ENCODE measurements at regions not wholly inside any gene's neighbourhood (a gene's known extent, or its start where the extent isn't known, plus 50 kb on each side); places are given as distances from the start of the nearest gene placed in this dataset.
"Not testable (repeated sequence)": the region's sequence is repeated elsewhere in the genome, so short reads cannot be mapped to it uniquely, and the experiment has no call there.

DNA sequence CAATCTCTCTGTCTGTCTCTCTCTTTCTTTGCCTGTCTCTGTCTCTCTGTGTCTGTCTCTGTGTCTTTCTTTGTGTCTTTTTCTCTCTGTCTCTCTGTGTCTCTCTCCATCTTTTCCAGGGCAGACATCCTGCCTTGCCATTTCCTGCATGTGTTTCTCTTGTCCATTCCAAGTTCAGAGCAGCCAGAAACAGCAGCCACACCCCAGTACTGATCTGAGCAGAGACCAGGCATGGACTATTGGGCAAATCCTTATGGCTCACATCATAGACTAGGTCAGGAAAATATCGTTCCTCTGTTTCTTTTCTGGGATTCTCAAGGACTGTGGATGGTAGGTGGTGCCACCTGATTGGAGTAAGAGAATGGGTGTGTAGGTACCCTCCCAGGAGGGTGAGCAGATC lies 95.8 kb downstream of the RAMP3 start:
- no peak overlapping the region for H3K4me3 Mint-ChIP-seq
- H3K4me1 Mint-ChIP-seq (ENCODE audit: low read depth): no peaks in the 10 kb centered on the region
- no peak overlapping the region for H3K27ac Mint-ChIP-seq
- no peak for DNase-seq (ENCODE audit: low spot score)
- H3K9me3 Mint-ChIP-seq: no peaks in the 10 kb centered on the region
- no peaks in the 10 kb centered on the region for H3K36me3 Mint-ChIP-seq (ENCODE audit: low read depth)
- H3K27me3 Mint-ChIP-seq (ENCODE audit: low read depth): peaks cover 10% of the 10 kb centered on the region

DNA sequence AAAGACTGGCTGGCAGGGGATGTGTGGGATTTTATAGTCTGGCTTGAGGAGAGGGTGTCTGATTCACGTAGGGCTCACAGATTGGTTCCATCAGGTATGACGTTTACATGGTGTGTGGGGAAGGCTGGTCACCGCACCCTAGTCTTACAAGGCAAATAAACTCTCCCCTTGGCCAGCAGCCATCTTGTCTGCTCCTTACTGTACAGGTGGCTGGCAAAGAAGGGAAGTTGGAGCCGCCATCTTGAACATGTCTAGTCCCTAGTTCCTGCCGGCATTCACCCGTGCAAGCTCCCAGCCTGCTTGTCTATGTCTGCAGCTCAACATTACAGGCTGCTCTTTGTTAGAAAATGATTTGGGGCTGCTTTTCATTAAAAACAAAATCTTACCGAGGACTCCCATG lies 97.6 kb downstream of the RAMP3 start:
- Mint-ChIP-seq H3K27ac (no peak overlapping the region), H3K4me3 (no peak overlapping the region), H3K27me3 (ENCODE audit: low read depth) (peaks cover 7% of the 10 kb centered on the region), H3K4me1 (ENCODE audit: low read depth) (no peaks in the 10 kb centered on the region), H3K36me3 (ENCODE audit: low read depth) (no peaks in the 10 kb centered on the region), H3K9me3 (no peaks in the 10 kb centered on the region)
- no peak for DNase-seq (ENCODE audit: low spot score)

DNA sequence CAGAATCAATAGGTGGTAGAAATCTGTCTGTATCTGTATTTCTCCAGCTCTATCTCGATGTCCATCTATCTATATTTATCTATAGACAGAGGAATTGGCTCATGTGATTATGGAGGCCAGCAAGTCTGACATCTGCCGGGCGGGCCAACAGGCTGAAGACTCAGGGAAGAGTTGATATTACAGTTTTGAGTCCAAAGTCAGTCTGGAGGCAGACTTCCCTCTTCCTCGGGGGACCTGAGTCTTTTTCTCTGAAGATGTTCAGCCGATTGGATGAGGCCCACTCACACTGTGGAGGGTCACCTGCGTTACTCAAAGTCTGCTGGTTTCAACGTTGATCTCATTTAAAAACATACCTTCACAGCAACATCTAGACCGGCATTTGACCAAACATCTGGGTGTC lies 98.7 kb downstream of the RAMP3 start:
- Mint-ChIP-seq H3K27ac (no peak overlapping the region), H3K4me1 (ENCODE audit: low read depth) (no peaks in the 10 kb centered on the region), H3K36me3 (ENCODE audit: low read depth) (no peaks in the 10 kb centered on the region), H3K27me3 (ENCODE audit: low read depth) (peaks cover 7% of the 10 kb centered on the region), H3K9me3 (no peaks in the 10 kb centered on the region), H3K4me3 (no peak overlapping the region)
- no peak for DNase-seq (ENCODE audit: low spot score)

DNA sequence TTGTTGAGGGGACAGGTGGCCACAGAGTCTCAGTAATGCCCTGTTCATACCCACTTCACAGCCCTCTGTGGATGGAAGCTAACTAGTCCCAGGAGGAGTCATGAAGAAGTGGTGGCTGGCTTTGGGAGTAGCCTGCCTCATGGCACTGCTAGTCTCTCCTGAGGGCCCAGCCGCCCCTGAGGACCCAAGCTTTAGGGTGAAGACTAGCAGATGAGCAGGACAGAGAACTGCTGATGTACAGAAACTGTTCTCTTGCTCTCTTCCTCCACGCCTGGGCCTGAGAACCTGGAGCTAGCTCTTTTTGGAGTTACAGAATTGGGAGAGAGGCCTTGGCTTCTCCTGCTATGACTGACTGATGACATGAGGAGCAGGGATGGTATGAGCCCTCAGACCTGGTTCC lies 99.2 kb downstream of the RAMP3 start:
- H3K4me1 Mint-ChIP-seq (ENCODE audit: low read depth): no peaks in the 10 kb centered on the region
- no peak for DNase-seq (ENCODE audit: low spot score)
- no peak overlapping the region for H3K4me3 Mint-ChIP-seq
- no peak overlapping the region for H3K27ac Mint-ChIP-seq
- no peaks in the 10 kb centered on the region for H3K36me3 Mint-ChIP-seq (ENCODE audit: low read depth)
- peaks cover 7% of the 10 kb centered on the region for H3K27me3 Mint-ChIP-seq (ENCODE audit: low read depth)
- H3K9me3 Mint-ChIP-seq: no peaks in the 10 kb centered on the region

DNA sequence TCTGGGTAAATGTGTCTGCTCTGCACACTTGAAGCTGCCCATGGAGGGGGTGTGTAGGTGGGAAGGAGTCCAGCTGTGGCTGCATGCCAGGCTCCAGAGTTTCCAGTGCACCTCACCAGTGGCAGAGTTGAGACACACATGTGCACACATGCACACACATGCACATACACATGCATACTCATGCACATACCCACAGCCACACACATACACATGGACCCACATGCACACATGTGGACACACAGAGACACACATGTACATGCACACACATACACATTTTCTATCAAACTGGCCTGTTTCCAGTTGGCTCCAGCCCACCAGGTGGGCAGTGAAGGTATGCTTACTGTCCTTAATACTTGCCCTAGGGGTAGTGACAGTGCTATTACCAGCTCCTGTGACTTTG lies 99.7 kb downstream of the RAMP3 start:
- no peak overlapping the region for H3K4me3 Mint-ChIP-seq
- no peaks in the 10 kb centered on the region for H3K36me3 Mint-ChIP-seq (ENCODE audit: low read depth)
- no peaks in the 10 kb centered on the region for H3K4me1 Mint-ChIP-seq (ENCODE audit: low read depth)
- DNase-seq (ENCODE audit: low spot score): no peak
- H3K27me3 Mint-ChIP-seq (ENCODE audit: low read depth): peaks cover 7% of the 10 kb centered on the region
- H3K27ac Mint-ChIP-seq: no peak overlapping the region
- no peaks in the 10 kb centered on the region for H3K9me3 Mint-ChIP-seq

DNA sequence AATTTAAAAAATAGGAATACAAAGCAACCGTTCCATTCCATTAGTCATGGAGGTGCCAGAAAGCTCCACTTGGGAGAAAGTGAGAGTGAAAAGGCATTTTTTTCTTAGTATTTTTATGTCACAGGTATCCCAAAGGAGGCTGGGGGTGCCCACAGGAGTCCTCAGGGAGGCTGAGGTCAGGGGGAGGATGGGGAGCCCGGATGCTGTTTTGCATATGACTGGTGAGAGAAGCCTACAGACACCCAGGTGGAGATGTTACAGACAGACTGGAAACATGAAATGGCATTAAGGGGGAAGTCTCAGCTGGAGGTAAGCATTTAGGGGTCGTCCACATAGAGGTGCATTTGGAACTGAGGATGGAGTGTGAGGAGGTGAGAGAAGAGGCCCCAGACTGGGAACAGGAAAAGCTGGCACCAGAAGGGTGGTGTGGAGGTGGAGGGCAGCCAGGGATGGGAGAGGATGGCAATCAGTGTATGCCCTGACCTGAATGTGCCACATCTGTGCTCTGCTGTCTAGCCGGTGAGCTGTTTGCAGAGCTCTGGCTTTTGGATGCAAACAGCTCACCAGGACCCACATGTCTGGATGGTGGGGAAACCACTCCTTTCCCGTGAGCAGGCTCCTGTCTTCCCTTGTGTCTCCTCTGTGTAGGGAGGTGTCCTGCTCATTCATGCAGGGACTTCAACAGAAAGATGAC lies 101.1 kb downstream of the RAMP3 start:
- H3K9me3 Mint-ChIP-seq: no peaks in the 10 kb centered on the region
- DNase-seq (ENCODE audit: low spot score): no peak
- no peaks in the 10 kb centered on the region for H3K36me3 Mint-ChIP-seq (ENCODE audit: low read depth)
- no peak overlapping the region for H3K27ac Mint-ChIP-seq
- H3K4me3 Mint-ChIP-seq: no peak overlapping the region
- peaks cover 3% of the 10 kb centered on the region for H3K27me3 Mint-ChIP-seq (ENCODE audit: low read depth)
- H3K4me1 Mint-ChIP-seq (ENCODE audit: low read depth): no peaks in the 10 kb centered on the region

DNA sequence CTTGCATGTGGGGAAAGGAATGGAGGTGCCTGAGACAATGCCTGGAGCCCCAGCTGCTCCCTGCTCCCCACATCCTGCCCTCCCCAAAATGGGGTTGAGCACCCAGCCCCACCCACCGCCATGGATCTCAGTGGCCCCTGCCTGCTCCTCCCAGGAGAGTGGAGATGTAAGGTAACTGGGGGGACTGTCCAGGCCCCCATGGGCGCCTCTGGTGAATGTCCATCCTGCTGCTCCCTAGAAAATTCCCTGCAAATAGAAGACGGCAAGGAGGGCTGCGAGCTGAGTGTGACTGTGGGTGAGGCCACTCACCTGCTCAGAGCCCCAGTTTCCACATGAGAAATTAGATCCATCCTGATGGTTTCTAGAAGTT lies 101.6 kb downstream of the RAMP3 start:
- Mint-ChIP-seq H3K27me3 (ENCODE audit: low read depth) (peaks cover 3% of the 10 kb centered on the region), H3K27ac (no peak overlapping the region), H3K4me3 (no peak overlapping the region), H3K9me3 (no peaks in the 10 kb centered on the region), H3K4me1 (ENCODE audit: low read depth) (no peaks in the 10 kb centered on the region), H3K36me3 (ENCODE audit: low read depth) (no peaks in the 10 kb centered on the region)
- no peak for DNase-seq (ENCODE audit: low spot score)

DNA sequence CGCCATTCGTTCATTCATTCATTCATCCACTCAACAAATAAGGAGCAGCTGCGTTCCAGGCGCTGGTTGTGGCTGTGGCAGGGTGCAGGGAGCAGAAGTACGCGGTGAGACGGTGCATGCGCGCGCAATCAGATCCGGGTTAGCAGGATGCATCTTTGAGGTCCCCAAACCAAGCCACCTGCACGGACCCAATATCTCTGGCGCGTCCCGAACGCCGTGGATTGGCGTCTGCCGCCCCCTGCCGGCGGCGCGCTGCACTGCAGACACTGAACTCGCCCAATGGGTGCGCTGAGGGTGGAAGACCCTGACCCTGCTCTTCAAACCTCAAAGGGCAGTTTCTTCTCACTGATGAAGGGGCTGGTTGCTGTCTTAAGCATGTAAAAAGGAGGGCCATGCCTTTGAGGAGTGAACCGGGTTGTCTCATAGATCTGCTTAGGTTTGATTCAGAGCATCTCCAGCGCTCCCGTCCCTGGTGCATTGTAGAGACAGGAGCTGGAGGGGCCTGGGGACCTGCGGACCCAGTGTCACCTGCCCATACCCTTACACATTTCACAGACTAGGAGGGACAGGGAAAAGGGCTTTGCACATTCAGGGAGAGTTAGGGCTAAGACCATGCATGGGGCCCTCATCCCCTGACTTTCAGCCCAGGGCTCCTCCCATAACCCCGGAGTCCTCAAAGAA lies 102.5 kb downstream of the RAMP3 start:
- DNase-seq (ENCODE audit: low spot score): peak; percentile 64
- Mint-ChIP-seq H3K27me3 (ENCODE audit: low read depth) (no peaks in the 10 kb centered on the region), H3K4me1 (ENCODE audit: low read depth) (no peaks in the 10 kb centered on the region), H3K9me3 (no peaks in the 10 kb centered on the region), H3K36me3 (ENCODE audit: low read depth) (no peaks in the 10 kb centered on the region), H3K4me3 (no peak overlapping the region), H3K27ac (no peak overlapping the region)

DNA sequence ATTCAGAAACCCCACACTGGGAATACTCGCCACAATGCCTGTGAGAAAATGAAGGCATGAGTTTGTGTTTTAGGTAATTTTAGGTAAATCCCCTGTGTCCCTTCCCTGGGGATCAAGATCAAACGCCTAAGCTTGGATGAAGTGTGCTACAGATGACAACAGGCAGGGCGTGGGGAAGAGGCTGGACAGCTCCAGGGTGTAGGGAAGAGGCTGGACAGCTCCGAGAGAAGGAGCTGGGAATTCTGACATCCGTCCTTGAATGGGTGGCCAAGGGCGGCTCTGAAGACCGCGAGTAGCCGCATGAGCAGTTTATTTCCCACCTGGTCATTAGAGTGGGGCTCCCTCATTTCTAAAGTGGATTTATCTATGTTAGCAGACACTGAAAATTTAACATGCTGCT lies 109.7 kb downstream of the RAMP3 start:
- DNase-seq (ENCODE audit: low spot score): no peak
- Mint-ChIP-seq H3K27me3 (ENCODE audit: low read depth) (peaks cover 5% of the 10 kb centered on the region), H3K4me1 (ENCODE audit: low read depth) (no peaks in the 10 kb centered on the region), H3K9me3 (no peaks in the 10 kb centered on the region), H3K36me3 (ENCODE audit: low read depth) (no peaks in the 10 kb centered on the region), H3K27ac (no peak overlapping the region), H3K4me3 (no peak overlapping the region)

DNA sequence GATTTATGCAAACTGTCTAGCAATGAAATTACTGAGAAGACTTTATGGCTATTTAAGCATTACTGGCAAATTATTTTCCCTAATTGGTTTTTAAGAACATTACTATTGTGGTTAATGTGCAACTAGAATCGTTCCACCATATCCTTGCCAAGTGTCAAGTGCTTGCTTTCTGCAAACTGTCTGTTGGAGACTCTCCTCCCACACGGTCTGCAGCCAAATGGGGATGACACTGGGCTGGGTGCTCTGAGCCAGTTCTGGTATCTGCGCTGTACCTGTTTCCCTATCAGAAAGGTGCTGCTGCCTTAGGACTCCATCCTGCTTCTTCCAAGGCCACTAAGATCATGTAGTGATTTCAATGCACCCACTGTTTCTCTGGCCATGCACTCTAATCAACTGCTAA lies 110.4 kb downstream of the RAMP3 start:
- no peaks in the 10 kb centered on the region for H3K9me3 Mint-ChIP-seq
- H3K27me3 Mint-ChIP-seq (ENCODE audit: low read depth): peaks cover 5% of the 10 kb centered on the region
- H3K27ac Mint-ChIP-seq: no peak overlapping the region
- no peaks in the 10 kb centered on the region for H3K4me1 Mint-ChIP-seq (ENCODE audit: low read depth)
- H3K4me3 Mint-ChIP-seq: no peak overlapping the region
- H3K36me3 Mint-ChIP-seq (ENCODE audit: low read depth): no peaks in the 10 kb centered on the region
- no peak for DNase-seq (ENCODE audit: low spot score)

DNA sequence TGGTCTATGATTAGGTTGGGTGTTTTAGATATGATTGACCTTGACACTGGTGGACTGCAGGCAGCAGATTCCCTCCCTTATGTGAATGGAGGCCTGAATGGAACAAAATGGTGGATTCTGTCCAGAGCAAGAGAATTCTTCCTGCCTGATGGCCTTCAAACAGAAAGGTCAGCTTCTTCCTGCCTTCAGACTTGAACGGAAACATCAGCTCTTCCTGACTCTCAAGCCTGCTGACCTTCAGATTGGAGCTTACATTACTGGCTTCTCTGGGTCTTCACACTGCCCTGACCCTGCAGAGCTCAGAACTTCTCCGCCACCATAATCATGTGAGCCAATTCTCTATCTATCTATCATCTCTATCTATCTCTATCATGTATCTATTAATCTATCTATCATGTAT lies 111.6 kb downstream of the RAMP3 start:
- Mint-ChIP-seq H3K9me3 (no peaks in the 10 kb centered on the region), H3K27me3 (ENCODE audit: low read depth) (peaks cover 7% of the 10 kb centered on the region), H3K4me1 (ENCODE audit: low read depth) (no peaks in the 10 kb centered on the region), H3K27ac (no peak overlapping the region), H3K4me3 (no peak overlapping the region), H3K36me3 (ENCODE audit: low read depth) (no peaks in the 10 kb centered on the region)
- DNase-seq (ENCODE audit: low spot score): no peak

DNA sequence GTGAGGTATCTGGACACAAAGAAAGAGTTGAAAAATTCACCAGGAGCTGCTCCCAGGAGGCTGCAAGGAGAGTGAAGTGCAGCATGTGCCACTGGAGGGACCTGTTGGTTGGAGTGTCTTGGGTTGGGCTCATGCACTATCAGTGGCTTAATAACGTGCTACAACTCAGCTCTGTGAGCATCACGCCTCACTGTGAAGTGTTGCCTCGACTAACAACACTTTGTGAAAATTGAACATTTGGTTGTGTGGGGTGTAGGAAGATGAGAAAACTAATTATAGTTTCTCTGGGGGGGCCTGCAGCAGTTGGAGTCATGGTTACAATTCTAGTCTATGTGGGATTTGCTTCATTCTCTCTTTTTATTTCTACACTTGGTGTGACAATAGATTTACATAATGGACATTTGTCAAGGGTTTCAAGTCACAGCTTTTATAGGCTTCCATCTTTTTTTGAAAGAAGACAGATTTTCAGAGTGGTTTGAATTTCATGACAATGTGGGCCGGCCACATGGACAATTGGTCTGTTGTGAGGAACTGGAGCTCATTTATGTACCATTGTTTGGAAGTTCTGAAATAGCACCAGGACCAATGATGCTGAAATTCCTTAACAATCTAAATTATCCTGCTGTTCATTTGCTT lies 121.3 kb downstream of the RAMP3 start:
- Mint-ChIP-seq H3K27ac (no peak overlapping the region), H3K9me3 (no peaks in the 10 kb centered on the region), H3K27me3 (ENCODE audit: low read depth) (peaks cover 32% of the 10 kb centered on the region), H3K4me3 (no peak overlapping the region), H3K4me1 (ENCODE audit: low read depth) (no peaks in the 10 kb centered on the region), H3K36me3 (ENCODE audit: low read depth) (no peaks in the 10 kb centered on the region)
- DNase-seq (ENCODE audit: low spot score): no peak

DNA sequence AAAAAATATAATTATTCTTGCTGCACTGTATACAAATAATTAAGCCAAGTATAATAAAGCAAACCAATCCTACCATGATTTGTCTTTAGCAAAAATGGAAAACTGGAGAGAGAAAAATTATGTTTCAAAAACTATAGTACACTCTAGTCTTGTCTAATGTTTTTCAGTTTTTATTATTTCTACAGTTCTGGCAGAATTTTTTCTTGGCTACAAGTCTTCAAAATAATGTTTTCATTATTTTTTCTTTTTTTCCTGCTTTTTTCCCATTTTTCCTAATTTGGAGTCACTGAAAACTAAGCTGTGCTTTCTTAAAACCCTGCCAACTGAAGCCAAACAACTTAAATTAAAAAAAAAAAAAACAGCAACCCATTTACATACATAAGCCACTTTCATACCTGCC lies 132.0 kb downstream of the RAMP3 start:
- H3K4me1 Mint-ChIP-seq (ENCODE audit: low read depth); H3K27ac Mint-ChIP-seq; H3K27me3 Mint-ChIP-seq (ENCODE audit: low read depth); H3K36me3 Mint-ChIP-seq (ENCODE audit: low read depth); H3K4me3 Mint-ChIP-seq; DNase-seq (ENCODE audit: low spot score): not testable (repeated sequence)
- H3K9me3 Mint-ChIP-seq: peaks cover 15% of the 10 kb centered on the region

DNA sequence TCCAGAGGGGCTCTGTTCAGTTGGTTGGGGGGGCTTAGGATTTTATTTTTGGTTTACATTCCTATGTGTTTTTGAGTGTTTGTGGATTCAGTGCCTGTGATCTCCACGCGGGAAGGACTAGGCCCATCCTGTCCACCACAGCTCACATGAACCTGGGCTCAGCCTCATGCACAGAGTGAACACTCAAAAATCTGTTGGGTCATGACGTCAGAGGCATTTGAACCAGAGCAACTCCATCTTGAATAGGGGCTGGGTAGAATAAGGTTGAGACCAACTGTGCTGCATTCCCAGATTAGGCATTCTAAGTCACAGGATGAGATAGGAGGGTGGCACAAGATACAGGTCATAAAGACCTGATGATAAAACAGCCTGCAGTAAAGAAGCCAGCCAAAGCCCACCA lies 133.3 kb downstream of the RAMP3 start:
- Mint-ChIP-seq H3K36me3 (ENCODE audit: low read depth) (no peaks in the 10 kb centered on the region), H3K27ac (no peak overlapping the region), H3K9me3 (peaks cover 15% of the 10 kb centered on the region), H3K4me1 (ENCODE audit: low read depth) (no peaks in the 10 kb centered on the region), H3K27me3 (ENCODE audit: low read depth) (no peaks in the 10 kb centered on the region), H3K4me3 (no peak overlapping the region)
- no peak for DNase-seq (ENCODE audit: low spot score)

Data from T-helper 2 cell treated with Interferon-gamma antibody and Interleukin-4, amounts not matched to agents 5 μg/mL and 100 μg/mL, for 36 hours (primary cell).